ENCODE measurements at regions not wholly inside any gene's neighbourhood (a gene's known extent, or its start where the extent isn't known, plus 50 kb on each side); places are given as distances from the start of the nearest gene placed in this dataset.
"Not testable (repeated sequence)": the region's sequence is repeated elsewhere in the genome, so short reads cannot be mapped to it uniquely, and the experiment has no call there.

GRCh38 chr5:143913008-143913752 is 101.2 kb downstream of the HMHB1 start:
- DNase-seq: no peak

DNA sequence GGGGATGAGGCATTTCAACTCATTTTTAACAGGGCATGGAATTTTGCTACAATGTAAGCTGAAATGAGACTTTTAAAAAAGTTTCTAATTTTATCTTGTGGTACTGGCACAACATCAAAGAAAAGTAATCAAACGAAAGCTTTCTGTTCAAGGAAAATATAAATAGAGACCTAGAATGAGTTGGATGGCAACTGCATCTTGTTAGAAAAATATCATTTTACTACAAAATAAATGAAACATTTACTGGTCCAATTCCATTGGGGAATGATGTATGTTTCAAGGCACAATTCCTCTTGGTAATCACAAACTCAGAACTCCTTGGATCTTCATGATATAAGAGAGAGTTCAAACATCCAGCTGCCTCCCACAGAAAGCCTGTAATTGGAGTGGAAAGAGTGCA is 102.8 kb downstream of the HMHB1 start:
- DNase-seq: no peak

DNA sequence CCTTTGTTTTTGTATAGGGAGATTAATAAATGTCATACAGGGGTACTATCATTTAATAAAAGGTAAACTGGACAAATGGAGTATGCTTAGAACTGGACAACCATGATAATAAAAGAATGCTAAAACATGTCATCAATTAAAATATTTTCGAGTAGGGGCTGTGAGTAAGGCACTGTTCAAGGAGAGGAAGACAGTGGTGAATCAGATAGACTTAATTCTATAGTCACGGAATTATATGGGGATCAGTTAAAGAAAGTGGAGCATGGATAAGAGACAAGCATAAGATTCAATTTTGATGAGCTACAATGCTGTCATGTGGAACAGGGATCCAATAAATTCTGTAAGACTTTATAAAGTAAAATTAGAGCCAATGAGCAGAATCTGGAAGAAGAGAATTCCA is 104.5 kb downstream of the HMHB1 start:
- DNase-seq: no peak

GRCh38 chr5:143918961-143919360 is 107.0 kb downstream of the HMHB1 start:
- DNase-seq: no peak

- DNase-seq: no peak
These were observed 108.8 kb downstream of the HMHB1 start for GRCh38 chr5:143920772-143921171.

- DNase-seq: no peak
These were observed 109.8 kb downstream of the HMHB1 start for GRCh38 chr5:143921525-143922311.

DNA sequence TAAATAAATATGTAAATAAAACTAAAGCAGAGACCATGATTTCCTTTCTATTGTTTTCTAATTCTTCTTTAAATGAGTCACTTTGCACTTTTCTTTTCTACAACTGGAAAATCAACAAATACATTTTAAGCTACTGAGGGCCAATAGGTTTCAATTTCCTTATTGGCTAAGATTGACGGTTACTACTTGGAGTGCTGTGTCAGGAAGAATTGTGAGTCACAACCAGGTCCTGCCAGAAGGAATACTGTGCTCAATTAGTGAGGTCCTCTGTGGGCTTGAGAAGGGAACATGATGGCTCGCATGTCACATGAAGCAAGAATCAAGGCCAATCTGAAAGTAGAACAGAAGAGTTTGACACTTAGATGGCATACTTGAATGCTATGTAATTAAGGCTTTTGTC is 110.8 kb downstream of the HMHB1 start:
- DNase-seq: no peak

- no peak for DNase-seq
These were observed 111.8 kb downstream of the HMHB1 start for GRCh38 chr5:143923634-143924266.

DNA sequence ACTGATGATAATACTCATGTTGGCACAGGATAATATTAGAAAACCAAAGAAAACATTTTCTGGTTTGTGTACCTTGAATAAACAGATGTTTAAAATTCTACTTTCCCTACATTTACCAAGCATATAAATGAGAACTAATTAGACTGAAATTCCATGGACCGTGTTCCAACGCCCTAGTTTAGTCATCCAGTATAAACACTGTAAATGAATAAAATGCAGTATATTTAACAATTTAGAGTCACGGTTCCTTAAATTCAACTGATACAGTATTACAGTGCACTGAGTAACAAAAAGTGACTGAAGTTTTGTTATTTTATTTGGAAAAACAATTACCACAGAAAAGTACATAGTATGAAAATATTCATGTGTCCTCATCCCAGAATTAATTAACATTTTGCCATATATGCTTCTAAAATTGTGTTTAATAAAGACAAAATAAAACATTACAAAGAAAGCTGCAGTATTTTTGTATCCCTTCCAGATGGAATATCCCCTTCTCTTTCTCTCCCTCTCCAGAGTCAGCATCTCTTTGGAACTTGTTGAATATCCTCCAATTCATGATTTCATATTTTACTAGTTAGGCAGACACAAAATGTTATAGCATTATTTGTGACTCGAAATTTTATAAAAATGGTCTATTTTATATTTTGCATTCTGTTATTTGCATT is 112.5 kb downstream of the HMHB1 start:
- DNase-seq: no peak

- DNase-seq: not testable (repeated sequence)
These were observed 113.0 kb downstream of the HMHB1 start for GRCh38 chr5:143924979-143925325.

GRCh38 chr5:143929486-143929885 is 117.5 kb downstream of the HMHB1 start:
- no peak for DNase-seq

DNA sequence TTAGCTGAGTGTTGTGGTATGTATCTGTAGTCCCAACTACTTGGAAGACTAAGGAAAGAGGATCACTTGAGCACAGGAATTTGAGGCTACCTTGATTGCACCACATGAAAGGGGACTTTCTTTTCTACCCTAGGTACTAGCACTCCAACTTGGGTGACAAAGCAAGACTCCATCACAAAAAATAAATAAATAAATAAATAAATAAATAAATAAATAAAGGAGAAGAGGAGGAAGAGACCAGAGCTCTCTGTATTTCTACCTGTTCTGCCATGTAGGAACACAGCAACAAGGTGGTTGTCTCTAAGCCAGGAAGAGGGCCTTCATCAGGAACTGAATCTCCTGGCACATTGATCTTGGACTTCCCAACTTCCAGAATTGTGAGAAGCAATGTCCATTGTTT is 118.6 kb downstream of the HMHB1 start:
- DNase-seq: no peak

DNA sequence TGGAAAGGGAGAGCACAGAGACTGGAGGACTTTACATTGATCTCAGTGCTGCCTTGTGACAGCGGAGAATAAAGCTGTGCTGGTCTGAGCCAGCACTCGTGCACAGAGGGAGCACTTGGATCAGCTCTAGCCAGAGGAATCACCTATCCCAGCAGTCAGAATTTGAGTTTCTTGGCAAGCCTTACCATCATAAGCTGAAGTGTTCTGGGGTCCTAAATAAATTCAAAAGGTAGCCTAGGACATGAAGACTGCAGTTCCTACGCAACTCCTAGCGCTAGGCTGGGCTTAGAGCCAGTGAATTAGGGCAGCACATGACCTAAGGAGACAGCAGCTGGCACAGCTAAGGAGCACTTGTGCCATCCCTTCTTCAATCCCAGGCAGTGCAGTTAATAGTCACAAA is 119.5 kb downstream of the HMHB1 start:
- DNase-seq: no peak

DNA sequence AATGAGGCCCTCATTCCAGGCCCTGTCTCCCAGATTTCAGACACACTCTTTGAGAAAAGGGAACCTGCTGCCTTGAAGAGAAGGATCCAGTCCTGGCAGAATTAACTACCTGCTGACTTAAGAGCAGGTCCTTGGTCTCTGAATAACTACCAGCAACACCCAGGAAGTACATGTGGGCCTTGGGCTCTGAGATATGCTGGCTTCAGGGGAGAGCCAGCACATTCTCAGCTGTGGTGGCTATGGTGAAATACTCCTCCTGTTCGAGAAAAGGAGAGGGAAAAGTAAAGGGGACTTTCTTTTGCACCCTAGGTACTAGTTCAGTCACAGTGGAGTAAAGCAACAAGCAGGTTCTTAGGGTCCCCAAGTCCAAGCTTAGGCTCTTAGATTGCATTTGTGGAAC is 120.0 kb downstream of the HMHB1 start:
- no peak for DNase-seq

DNA sequence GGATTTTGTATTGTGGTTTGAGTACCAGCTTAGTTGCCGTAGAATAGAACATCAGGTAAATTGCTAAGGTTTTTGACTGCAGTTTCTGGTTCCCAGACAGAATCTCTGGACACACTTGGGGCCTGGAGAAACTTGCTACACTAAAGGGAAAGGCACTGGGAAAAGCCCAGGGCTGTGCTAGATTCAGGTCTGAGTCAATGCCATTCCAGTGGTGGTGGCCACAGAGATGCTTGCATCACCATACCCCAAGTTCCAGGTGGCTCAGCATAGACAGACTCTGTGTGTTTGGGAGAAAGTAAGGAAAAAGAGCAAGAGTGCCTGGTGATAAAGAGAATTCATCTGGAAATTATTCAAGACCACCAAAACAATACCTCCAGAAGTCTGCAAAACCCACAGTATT is 120.6 kb downstream of the HMHB1 start:
- DNase-seq: no peak

- DNase-seq: no peak
These were observed 121.5 kb downstream of the HMHB1 start for GRCh38 chr5:143933451-143933850.

GRCh38 chr5:143934821-143935220 is 122.9 kb downstream of the HMHB1 start:
- no peak for DNase-seq

- no peak for DNase-seq
These were observed 126.3 kb downstream of the HMHB1 start for GRCh38 chr5:143938230-143938629.

DNA sequence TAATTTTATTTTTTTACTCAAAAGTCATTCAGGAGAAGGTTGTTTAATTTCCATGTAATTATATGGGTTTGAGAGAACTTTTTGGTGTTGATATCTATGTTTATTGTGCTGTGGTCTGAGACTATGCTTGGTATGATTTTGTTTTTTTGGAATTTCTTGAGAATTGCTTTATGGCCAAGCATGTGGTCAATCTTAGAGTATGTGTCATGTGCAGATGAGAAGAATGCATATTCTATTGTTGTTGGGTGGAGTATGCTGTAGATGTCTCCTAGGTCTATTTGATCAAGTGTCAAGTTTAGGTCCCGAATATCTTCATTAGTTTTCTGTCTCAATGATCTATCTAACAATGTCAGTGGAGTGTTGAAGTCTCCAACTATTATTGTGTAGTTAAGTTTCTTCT is 134.9 kb downstream of the HMHB1 start:
- DNase-seq: no peak

GRCh38 chr5:143947313-143947712 is 135.4 kb downstream of the HMHB1 start:
- no peak for DNase-seq

DNA sequence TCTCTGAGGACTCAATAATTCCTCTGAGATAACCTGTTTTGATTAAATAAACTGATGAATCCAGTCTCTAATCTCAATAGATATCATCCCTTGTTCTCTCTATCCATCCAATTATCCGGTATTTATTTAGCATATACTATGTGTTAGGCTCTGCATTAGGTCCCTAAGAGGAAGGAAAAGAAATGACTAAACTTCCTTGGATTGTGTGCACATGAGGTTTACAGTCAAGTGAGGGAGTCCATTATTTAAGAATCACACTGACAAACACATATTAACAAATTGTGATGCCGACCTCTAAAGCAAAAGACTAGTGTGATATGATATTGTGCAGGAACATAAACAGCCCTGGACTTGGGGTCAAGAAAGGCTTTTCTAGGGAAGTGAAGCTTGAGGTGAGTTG is 140.8 kb downstream of the HMHB1 start:
- DNase-seq: no peak

- DNase-seq: no peak
These were observed 141.9 kb downstream of the HMHB1 start for GRCh38 chr5:143953851-143954250.

DNA sequence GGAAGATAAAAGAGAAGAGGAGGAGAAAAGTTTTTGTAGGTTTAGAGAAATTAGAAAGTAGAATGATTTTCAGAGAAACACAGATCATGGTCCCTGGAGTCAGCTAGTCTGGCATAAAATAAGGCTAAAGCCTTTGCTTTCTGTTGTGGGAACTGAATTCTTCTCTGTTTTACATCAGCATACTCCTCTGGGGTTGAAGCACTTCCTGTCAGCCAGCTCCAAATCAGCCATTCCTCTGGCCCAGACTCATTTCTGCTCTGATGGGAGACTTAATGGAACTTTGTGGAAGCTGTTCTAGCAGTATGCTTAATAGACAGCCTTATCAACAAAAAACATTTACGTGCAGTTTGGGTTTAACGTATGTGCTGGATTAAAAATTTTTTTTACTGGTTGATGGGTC is 143.2 kb downstream of the HMHB1 start:
- no peak for DNase-seq

DNA sequence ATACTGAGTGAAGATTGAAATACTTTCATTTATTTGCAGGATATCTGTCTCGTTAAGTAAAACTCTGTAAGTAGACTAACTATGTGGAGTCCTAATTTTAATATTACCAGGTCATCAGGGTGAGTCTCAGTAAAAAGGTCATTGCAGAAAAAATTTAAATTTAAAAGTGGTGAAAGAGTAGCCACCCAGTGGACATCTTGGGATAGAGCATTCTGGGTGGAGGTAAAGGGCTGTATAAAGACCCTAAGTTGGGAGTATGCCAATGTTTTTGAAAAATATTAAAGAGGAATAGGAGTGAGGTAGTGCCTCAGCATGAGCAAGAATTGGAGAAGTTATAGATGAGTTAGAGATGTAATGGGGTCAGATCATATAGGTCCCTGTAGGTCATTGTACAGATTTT is 145.5 kb downstream of the HMHB1 start:
- no peak for DNase-seq

Measured in SHP77 treated with DMSO at 0.1 percent for 48 hours (cell line).